GM18868 (cell line): ENCODE measurements at regions not wholly inside any gene's neighbourhood (a gene's known extent, or its start where the extent isn't known, plus 50 kb on each side); places are given as distances from the start of the nearest gene placed in this dataset.

Experiments
- ATAC-seq: cut with Tn5 transposase; IDR thresholded peaks from one replicate; pipeline ENCODE4 v1.9.1; 2021; ENCODE audit warnings: mild to moderate bottlenecking, moderate library complexity; ENCODE audit not compliant: unreplicated experiment

DNA sequence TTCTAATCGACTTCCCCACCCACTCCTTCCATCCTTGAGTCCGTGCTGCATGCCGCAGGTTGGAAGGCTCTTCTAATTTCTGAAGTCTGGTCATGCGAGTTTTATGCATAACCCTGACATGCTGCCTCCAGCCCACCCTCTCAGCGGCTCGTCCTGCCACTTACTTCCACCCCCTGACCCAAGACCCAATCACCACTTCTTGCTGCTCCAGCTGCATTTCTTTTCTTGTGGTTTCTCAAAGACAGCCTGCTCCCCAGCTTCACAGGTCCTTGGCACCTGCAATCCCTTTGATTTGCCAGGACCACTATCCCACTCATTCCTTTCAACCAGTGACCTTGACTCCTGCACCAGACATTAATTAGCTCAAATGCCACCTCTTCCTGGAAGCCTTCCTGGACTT, 486.7 kb downstream of the VRK1 start:
- no peak for ATAC-seq

DNA sequence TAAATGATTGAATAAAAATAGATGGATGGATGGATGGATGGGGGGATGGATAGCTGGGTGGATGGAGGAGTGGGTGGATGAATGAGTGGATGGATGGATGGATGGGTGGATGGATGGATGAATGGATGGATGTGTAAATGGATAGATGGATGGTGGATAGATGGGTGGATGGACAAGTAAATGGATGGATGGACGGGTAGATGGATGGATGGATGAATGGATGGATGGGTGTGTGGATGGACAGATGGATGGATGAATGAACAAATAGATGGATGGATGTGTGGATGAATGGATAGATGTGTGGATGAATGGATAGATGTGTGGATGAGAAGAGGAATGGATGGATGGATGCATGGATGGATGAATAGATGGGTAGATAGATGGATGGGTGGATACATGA, 490.8 kb downstream of the VRK1 start:
- ATAC-seq = no peak

DNA sequence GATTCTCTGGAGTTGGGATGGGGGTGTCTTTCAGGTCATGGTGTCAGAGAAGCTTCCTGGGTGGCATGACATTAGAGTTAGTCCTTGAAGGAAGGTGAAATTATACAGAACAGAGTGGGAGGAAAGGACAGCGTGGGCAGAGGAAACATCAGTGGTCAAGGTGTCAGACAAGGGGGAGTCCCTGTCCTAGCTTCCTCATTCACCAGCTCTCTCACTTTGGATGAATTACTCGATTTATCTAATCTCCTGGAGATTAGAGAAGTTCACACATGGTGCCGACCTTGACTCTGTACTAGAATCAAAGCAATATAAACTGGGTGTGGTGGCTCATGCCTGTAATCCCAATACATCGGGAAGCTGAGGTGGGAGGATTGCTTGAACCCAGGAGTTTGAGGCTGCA, 492.9 kb downstream of the VRK1 start:
- no peak for ATAC-seq

DNA sequence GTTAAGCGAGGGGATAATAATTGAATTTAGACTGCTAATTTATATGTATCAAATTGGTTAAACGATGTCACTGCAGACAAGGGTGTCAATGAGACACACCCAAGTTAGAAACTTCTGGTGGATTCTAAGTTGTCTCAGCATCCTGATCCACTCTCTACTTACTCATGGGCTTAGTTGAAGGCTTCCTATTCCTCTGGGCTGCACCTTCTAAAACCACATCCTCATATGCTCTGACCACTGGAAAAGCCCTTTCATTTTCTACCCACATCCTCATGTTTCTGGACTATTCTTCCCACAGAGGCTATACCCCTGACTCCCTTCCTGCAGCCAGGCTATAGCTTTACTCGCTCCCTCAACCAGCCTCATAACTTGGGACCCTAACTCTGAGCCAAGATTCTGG, 493.8 kb downstream of the VRK1 start:
- ATAC-seq = no peak

DNA sequence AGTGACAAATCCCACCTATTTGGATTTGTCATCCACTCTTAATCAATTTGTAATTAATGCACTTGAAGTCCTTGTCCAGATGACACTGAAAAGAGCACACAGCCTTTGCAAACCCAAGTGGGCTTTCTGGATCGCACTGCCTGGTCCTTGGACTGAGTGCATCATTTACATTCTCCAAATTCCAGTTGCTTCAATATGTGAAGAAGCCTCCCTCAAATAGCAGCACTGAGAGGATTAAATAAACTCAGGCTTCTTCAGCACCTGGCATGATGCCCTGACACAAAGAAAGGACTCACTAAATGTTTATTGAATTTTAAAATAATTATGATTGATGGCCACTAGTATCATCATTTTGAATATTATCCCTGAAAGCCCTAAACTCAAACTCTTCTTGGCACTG, 496.5 kb downstream of the VRK1 start:
- ATAC-seq = no peak

DNA sequence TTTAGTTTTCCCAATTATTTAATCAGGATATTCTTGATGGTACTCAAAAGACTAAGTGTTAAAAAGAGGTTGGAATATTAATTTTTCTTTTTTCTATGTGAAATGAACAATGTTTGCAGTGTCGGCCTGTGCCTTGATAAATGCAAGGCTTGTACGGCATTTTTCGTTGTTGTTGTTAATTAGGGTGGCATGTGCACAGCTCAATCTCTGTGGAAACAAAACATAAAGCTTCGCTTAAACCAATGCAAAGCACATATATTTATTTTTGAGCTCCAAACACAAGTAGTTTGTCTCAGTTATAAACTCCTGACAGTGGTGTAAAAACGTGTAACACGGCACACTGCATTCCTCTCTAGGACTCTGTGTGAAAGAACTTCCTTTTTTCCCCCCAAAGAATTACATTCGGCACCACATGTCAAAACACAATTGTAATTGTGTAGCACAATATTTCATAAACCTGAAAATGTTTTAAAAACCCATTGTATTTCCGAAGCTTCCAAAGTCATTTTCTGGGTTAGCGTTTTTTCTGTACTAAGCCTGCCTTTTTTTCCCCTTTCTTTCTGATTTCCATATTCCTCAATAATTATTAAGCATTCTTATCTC, 498.0 kb downstream of the VRK1 start:
- ATAC-seq = no peak

DNA sequence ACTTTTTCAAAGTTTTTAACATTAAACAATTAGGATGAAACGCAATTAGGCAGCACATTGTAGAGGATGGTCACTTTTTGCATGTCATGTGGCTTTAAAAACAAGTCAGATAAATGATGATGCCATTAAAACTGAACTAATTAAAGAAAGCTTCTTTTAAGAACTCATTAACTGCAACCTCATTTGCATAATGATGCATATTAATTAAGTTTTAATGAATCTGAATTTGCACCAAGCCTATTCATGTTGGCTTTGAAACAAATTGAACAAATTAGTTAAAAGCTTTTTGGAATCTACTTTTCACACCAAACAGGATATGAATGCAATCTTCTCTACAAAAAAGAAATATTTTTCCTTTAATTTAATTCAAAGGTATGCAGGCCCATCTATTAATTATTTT, 499.0 kb downstream of the VRK1 start:
- no peak for ATAC-seq

DNA sequence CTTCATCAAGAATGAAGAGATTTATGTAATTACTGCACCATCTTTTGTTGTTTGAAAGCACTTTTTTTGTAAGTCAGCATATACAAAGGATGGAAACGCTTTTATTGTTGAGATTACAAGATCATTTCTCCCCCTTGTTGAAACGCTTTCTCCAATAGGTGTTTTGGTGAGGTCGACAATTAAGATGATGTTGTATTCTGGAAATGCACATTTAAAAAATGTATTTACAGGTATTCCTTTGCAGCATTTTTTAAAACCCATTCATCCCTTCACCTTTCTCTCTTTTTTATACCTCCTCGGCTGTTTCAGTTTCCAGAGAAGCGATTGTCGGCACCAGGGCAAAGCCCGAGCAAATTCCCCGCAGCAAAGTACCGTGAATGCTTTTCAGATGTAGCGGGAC, 499.9 kb downstream of the VRK1 start:
- no peak for ATAC-seq

DNA sequence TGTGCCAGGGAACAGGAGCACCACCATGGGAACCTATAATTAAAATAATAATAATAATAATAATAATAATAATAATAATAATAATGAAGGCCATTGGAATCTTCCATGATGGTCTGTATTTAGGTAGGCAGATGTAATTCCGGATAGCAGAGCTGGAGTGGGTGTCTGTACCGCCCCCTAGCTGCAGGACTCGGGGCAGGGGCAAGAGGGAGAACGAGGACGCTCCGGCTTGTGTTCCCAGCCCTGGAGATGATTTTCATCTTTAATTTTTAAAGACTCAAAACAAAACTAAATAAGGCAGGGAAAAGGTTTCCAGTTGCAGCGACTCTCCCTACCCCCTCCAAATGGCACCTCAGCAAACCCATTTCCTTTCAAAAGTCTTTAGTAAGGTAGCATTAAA, 501.1 kb downstream of the VRK1 start:
- ATAC-seq = no peak

DNA sequence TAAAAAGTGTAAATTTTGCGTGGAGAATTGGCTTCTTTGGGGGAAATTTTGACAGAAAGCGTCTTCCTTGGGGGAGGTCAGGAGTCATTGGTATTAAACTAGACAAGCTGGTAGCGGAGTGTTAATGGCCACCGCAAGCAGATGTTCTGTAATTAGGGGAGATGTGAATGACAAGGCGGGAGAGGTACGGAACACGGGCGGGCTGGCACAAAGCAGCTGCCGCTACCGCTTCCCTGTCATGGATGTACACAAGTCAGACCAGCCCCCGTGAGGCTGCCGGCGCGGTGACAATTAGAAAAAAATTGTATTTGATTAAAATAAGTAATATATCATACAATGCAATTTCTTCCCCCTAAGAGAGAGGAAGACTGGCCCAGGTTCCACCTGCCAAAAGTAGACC, 501.6 kb downstream of the VRK1 start:
- ATAC-seq = no peak

DNA sequence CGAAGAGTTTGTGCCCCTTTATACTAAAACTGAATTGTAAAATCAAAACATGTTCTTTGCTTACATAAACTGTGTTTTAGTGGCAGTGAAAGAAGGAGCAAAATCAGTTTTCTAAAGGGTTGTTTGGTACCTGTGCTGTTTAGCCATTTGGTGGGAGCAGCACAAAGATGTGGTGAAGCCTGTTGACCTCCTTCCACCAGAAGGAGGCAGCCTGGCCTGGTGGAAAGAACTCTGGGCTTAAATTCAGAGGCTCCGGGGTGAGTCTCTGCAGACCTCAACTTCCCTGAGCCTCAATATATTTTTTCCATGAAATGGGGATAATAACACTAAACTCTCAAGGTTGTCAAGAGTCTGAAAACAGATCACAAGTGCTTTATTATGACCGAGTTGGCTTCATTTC, 502.5 kb downstream of the VRK1 start:
- ATAC-seq = peak; percentile 46

DNA sequence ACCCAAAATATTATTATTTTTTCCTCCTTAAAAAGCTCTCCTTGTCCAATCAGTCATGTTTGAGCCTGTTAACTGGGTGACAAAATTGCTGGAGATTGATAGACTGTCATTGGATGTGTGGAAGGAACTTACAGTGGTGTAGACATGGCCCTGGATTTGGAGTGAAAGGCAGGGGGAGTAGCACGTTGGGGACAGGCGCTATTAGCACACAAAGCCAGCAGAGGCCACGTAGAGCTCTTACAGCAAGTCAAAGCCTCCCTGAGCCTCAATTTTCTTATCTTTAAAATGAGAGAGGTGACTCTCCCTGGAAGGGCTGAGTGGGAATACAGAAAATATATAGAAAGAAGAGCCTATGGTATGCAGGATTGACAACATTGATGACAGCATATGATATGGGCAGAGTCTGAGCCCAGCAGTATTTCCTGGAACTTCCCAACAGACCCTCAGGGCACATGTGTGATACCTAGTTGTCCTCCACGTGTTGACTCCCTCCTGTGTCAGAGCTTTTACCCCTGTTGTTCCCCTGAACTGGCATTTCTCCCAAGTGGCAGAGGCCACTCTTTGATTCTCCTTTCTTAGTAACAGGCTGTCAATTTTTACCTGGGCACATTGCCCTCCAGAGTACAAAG, 504.9 kb downstream of the VRK1 start:
- no peak for ATAC-seq

DNA sequence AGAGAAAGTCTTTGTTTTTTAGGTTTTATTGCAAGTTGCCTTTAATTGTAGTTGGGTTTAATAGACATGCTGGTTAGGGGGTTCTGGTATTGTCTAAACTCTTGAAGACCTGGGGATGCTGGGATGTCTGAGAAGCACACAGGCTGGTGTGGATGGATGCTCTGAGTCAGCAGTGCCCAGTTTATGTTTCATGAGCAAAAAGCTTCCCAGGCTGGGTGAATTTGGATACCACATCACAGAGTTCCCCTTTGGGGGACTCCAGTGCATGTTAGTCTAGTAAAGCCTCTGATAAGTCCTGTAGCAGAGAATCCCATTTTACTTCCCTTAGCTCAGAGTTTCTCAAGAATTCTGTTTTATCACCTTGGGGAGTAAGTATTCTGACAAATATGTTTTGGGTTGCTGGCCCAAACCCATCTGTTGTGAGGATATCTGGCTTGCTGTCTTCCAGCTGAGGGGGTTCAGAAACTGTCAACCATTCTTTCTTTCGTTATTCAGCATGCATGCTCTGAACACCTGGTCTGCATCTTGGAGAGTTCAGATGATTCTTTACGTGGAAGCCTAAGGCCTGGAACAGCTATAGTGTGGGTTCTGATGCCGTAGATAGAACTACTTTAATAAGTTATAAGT, 509.1 kb downstream of the VRK1 start:
- ATAC-seq = peak; percentile 63

DNA sequence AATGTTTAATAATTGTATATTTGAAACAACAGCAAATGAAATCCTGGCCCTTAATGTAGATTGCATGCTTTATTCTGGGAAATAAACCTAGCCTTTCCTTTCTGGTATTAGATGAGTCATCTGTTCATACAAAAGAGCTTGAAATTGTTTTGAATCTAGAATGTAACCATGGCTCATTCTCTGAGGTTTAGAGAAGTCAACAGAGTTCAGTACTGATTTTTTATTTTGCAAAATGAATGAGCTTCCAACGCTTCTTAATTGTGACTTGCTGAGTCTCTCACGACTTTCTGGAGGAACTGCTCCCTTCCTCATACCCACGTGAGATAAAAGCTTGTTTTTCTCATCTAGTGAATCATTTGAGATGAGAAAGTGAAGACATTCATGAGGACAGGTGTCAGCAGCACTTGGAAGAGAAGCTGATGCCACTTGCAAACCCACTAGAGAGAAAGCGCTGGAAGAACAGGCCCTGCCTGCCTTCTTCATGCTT, 509.6 kb downstream of the VRK1 start:
- ATAC-seq = peak; percentile 69

DNA sequence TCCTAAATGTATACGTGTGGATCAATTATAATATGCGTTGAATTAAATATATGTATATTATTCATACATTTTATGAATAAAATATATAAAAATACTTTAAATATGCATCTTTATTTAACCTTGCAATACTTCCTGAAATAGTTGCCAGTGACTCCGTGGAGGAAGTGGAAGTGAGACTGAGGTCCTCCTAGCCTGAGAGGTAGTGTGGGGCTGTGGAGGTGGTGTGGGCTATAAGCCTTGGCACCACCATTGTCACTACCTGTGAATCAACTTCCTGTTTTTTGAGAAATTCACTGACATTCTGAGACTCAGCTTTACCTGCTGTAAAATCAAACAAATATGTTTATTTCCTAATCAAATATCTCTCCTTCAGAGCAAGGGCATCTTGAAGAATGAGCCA, 514.2 kb downstream of the VRK1 start:
- ATAC-seq = peak; percentile 39

DNA sequence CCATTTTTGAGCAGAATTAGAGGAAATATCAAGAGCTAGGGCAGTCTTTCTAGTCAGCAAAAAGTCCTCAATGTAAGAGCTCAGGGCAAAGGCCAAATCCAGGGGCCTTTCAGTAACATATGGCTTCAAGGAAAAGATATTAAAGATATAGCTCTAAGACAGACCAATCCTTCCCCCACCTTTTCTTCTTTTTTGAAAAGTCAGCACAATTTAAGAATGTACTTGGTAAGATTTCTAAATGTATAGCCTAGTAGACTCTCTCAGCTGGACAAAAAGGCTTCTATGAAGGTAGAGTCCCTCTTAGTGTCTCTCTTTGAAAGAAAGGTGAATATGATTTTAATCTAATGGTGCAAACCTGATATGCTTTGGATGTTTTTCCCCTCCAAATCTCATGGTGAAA, 515.7 kb downstream of the VRK1 start:
- ATAC-seq = no peak

DNA sequence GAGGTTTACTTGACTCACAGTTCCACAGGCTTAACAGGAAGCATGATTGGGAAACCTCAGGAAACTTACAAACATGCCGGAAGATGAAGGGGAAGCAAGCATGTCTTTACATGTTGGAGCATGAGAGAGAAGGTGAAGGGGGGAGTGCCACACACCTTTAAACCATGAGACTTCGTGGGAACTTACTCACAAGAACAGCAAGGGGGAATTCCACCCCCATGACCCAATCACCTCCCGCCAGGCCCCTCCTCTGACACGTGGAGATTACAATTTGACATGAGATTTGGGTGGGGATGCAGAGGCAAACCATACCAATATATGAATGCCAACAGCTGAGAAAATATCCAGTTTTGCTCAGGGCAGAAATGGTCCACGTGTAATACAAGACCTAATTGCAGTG, 518.6 kb downstream of the VRK1 start:
- no peak for ATAC-seq

DNA sequence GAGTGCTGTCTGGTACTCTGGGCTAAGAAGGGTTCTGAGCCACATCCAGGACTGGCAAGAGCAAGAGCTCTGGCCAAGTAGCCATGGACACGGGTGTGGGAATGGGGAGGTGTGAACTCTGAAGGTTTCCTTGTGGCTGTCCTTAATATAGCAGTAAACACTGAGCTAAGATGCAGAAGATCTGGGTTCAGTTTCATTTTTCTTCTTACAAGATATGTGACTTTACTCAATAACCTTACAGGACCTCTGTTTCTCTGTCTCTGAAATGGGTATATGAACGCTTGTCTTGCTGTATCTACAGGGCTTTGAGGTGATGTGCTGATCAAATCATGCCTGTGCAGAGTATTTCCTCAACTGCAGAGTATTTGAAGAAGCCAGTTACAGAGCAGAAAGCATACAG, 521.2 kb downstream of the VRK1 start:
- no peak for ATAC-seq

DNA sequence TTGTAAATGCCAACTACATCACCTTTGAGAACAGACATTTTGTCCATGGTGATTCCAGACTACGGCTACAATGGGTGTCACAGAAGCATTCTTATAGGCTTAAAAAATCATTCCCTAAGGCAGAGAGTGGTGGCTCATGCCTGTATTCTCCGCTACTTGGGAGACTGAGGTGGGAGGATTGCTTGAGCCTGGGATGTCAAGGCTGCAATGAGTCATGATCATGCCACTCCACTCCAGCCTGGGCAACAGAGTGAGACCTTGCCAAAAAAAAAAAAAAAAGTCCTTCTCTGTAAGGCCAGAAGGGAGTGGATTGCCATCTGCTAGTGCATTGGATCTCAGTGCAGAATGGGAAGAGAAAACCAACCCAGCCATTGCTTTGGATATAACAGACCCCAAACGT, 522.5 kb downstream of the VRK1 start:
- no peak for ATAC-seq

DNA sequence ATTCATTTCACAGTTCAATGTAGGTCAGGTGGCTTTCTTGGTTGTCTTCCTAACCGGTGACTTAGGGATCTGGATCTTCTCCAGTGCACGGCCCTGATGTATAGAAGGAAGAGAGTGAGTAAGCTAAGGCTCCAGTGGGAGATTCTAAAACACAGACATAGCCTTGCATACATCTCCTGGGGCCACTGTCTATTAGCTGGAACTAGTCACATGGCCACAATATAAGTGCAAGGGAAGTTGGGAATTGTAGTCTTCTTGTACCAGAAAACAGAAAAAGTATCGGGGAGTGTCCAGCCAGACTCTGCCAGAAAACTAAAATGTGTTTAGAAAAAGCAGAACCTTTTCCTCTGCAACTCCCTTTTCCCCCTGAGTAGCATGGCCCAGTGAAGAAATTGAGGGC, 531.6 kb downstream of the VRK1 start:
- no peak for ATAC-seq

DNA sequence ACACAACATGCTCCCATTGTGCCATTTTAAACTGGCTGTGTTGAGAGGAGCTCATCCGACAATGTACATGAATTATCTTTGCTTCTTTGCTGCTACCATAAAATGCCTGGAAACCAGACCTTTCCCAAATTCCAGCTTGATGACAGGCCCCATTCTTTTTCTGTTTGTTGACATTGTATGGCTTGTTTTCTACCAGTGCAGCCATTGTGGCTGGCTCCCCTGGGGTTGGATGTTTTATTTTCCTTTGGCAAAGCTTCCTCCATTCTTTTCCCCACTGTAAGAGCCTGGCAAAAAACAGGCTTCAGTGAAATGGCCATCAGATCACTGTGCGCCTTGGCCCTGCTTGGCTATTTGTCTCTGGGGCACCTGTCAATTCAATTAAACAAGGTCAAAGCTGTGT, 532.5 kb downstream of the VRK1 start:
- ATAC-seq = no peak

DNA sequence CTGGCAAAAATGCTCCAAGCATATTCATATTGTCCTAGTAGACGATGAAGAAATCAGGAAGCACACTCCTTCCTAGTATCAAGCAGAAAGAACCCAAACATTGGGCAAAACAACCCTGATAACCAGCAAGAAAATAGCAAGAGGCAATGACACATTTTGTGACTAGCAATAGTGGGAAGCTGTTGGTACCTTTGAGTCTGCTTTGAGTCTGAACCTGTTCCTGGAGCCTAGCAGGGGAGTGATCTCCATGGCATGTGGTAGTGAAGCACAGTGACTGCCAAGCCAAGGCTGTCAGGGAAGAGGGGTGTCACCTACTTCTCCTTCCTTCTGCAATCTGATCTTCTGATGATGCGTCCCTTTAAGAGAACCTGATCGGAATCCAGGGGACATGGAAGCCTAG, 533.9 kb downstream of the VRK1 start:
- ATAC-seq = no peak

DNA sequence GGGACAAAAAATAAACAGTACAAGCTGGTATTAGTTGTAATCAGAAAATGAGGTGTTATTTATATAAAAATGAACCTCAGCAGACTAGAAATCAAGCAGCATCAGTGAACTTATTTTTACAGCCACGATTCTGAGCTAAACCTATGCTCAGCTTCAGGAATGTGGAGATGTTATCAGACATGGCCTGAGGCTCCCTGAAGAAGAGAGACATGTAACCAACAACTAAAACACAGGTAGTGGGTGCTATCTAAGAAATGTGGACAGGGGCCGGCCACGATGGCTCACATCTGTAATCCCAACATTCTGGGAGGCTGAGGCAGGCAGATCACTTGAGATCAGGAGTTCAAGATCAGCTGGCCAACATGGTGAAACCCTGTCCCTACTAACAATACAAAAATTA, 534.3 kb downstream of the VRK1 start:
- ATAC-seq = no peak
